GM23338 (cell line): ENCODE measurements at regions not wholly inside any gene's neighbourhood (a gene's known extent, or its start where the extent isn't known, plus 50 kb on each side); places are given as distances from the start of the nearest gene placed in this dataset.

Experiments used
- ATAC-seq: fragments of 200-7000 bp; cut with Tn5 transposase; 3 replicates; pipeline ENCODE4 v1.9.1; 2020
- DNase-seq: peaks from one replicate; pipeline ENCODE4 v3.0.0-alpha.2; 2015; ENCODE audit warnings: low spot score
- H2AFZ ChIP-seq: fragments of 200-600 bp; sonication (generic); 2 replicates; pipeline ENCODE4 v1.8.0; 2016; ENCODE audit warnings: antibody characterized with exemption, mild to moderate bottlenecking, moderate library complexity
- H3F3A ChIP-seq: fragments of 200-600 bp; sonication (generic); replicated peaks from 2 replicates; pipeline ENCODE4 v1.8.0; 2017; ENCODE audit warnings: antibody characterized with exemption, mixed run types, low read depth
- H3K27ac ChIP-seq: fragments of 200-600 bp; sonication (generic); 2 replicates; pipeline ENCODE4 v1.6.1; 2016; ENCODE audit warnings: low read depth
- H3K27me3 ChIP-seq: fragments of 200-600 bp; sonication (generic); 2 replicates; pipeline ENCODE4 v1.8.0; 2016; ENCODE audit warnings: mild to moderate bottlenecking, mixed run types, moderate library complexity; ENCODE audit not compliant: insufficient read depth
- H3K36me3 ChIP-seq: fragments of 200-600 bp; sonication (generic); 2 replicates; pipeline ENCODE4 v1.8.0; 2016; ENCODE audit warnings: mild to moderate bottlenecking; ENCODE audit not compliant: insufficient read depth
- H3K4me1 ChIP-seq: fragments of 200-600 bp; sonication (generic); 2 replicates; pipeline ENCODE4 v1.8.0; 2016; ENCODE audit warnings: mild to moderate bottlenecking, moderate library complexity; ENCODE audit not compliant: insufficient read depth
- H3K4me2 ChIP-seq: fragments of 200-600 bp; sonication (generic); 2 replicates; pipeline ENCODE4 v1.7.1; 2017; ENCODE audit warnings: mixed run types
- H3K4me3 ChIP-seq: fragments of 200-600 bp; sonication (generic); 2 replicates; pipeline ENCODE4 v1.6.1; 2016; ENCODE audit warnings: mixed run types
- H3K79me2 ChIP-seq: fragments of 200-600 bp; sonication (generic); replicated peaks from 2 replicates; pipeline ENCODE4 v1.8.0; 2017; ENCODE audit warnings: mild to moderate bottlenecking; ENCODE audit not compliant: insufficient read depth
- H3K9me2 ChIP-seq: fragments of 200-600 bp; sonication (generic); 2 replicates; pipeline ENCODE4 v1.8.0; 2017; ENCODE audit not compliant: insufficient read depth
- H4K20me1 ChIP-seq: fragments of 200-600 bp; sonication (generic); replicated peaks from 2 replicates; pipeline ENCODE4 v1.8.0; 2017; ENCODE audit warnings: mild to moderate bottlenecking; ENCODE audit not compliant: insufficient read depth
- H3K27ac Mint-ChIP-seq: 2 replicates; pipeline ENCODE4 v1.8.0; 2020; ENCODE audit warnings: inconsistent platforms, mild to moderate bottlenecking, moderate library complexity, mixed read lengths
- H3K27me3 Mint-ChIP-seq: 3 replicates; pipeline ENCODE4 v1.8.0; 2022; ENCODE audit warnings: low read depth, mild to moderate bottlenecking, moderate library complexity, mixed read lengths, inconsistent platforms; ENCODE audit not compliant: insufficient read depth, poor library complexity
- H3K36me3 Mint-ChIP-seq: 3 replicates; pipeline ENCODE4 v1.8.0; 2021; ENCODE audit warnings: low read depth, mild to moderate bottlenecking, inconsistent platforms, moderate library complexity, mixed read lengths
- H3K4me1 Mint-ChIP-seq: 3 replicates; pipeline ENCODE4 v1.8.0; 2020; ENCODE audit warnings: mild to moderate bottlenecking, inconsistent platforms, mixed read lengths
- H3K4me3 Mint-ChIP-seq: 3 replicates; pipeline ENCODE4 v1.8.0; 2021; ENCODE audit warnings: moderate library complexity, mild to moderate bottlenecking, inconsistent platforms, mixed read lengths
- H3K9me3 Mint-ChIP-seq: 3 replicates; pipeline ENCODE4 v1.8.0; 2020; ENCODE audit warnings: moderate library complexity, mild to moderate bottlenecking, inconsistent platforms, mixed read lengths
- CREB1 ChIP-seq: fragments of 250-450 bp; sonication (Bioruptor Pico); IDR thresholded peaks from 2 replicates; pipeline ENCODE4 v1.5.0; 2020; ENCODE audit warnings: low read depth, mild to moderate bottlenecking, moderate library complexity
- EZH2 ChIP-seq: fragments of 200-600 bp; sonication (generic); IDR thresholded peaks from one replicate; pipeline ENCODE4 v1.8.0; 2017; ENCODE audit warnings: antibody characterized with exemption, mild to moderate bottlenecking, low read depth; ENCODE audit not compliant: unreplicated experiment
- EZH2phosphoT487 ChIP-seq: fragments of 200-600 bp; sonication (generic); IDR thresholded peaks from one replicate; pipeline ENCODE4 v1.8.1; 2018; ENCODE audit warnings: antibody characterized with exemption; ENCODE audit not compliant: unreplicated experiment
- JUNB ChIP-seq: IDR thresholded peaks from one replicate; pipeline ENCODE4 v1.6.1; 2016; ENCODE audit warnings: antibody characterized with exemption; ENCODE audit not compliant: unreplicated experiment
- NANOG ChIP-seq: IDR thresholded peaks from 2 replicates; pipeline ENCODE4 v1.6.1; 2016; ENCODE audit warnings: antibody characterized with exemption, borderline replicate concordance
- POLR2AphosphoS5 ChIP-seq: IDR thresholded peaks from 2 replicates; pipeline ENCODE4 v1.6.1; 2016; ENCODE audit warnings: antibody characterized with exemption, low read depth
- STAT1 ChIP-seq: IDR thresholded peaks from one replicate; pipeline ENCODE4 v1.6.1; 2016; ENCODE audit warnings: antibody characterized with exemption; ENCODE audit not compliant: unreplicated experiment
- ZNF114 ChIP-seq: fragments of 250-450 bp; sonication (Bioruptor Pico); IDR thresholded peaks from 2 replicates; pipeline ENCODE4 v1.5.0; 2020; ENCODE audit warnings: mild to moderate bottlenecking, moderate library complexity
- ZNF331 ChIP-seq: fragments of 250-450 bp; sonication (Bioruptor Pico); IDR thresholded peaks from 2 replicates; pipeline ENCODE4 v1.5.0; 2020; ENCODE audit warnings: low read depth, mild to moderate bottlenecking, moderate library complexity
- ZNF462 ChIP-seq: fragments of 250-450 bp; sonication (Bioruptor Pico); IDR thresholded peaks from 2 replicates; pipeline ENCODE4 v1.5.0; 2020; ENCODE audit warnings: mild to moderate bottlenecking, moderate library complexity
- TF ChIP-seq, protein P1 (sequence below), 2 experiments: fragments of 200-600 bp in 1 of 2; sonication (generic) in 1 of 2; conservative IDR thresholded peaks; 2 replicates each; pipeline versions ENCODE4 v1.5.1 to v1.6.1; 2016 to 2017; ENCODE audit warnings: antibody characterized with exemption in 2 of 2, low read depth in 2 of 2, mild to moderate bottlenecking in 2 of 2, moderate library complexity in 1 of 2
- TF ChIP-seq, protein P2 (sequence below): IDR thresholded peaks from one replicate; pipeline ENCODE4 v1.6.1; 2018; ENCODE audit warnings: antibody characterized with exemption; ENCODE audit not compliant: unreplicated experiment
- TF ChIP-seq, protein P3 (sequence below): IDR thresholded peaks from 2 replicates; pipeline ENCODE4 v1.6.1; 2016; ENCODE audit warnings: antibody characterized with exemption

DNA sequence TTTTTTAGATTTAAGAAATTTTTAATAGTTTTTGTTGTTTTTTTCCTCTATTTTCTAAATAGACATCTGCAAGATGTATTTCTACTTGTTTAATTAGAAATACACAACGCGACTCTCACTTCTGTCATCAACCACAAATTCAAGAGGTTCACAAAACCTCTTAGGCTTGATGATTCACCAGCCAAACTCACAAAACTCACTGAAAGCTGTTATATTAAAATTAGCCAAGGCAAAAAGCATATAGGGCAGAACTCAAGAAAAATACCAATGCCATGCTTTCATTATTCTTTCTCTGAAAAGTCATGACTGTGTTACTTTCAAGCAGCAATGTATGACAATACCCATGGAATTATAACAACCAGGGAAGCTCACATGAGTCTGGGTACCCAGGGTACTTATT is 487.0 kb upstream of the RGS18 start:
- no peaks in the 10 kb centered on the region for H3K36me3 ChIP-seq
- Mint-ChIP-seq H3K4me3 (no peak overlapping the region), H3K9me3 (no peaks in the 10 kb centered on the region), H3K36me3 (no peaks in the 10 kb centered on the region), H3K4me1 (no peaks in the 10 kb centered on the region), H3K27ac (no peak overlapping the region), H3K27me3 (no peaks in the 10 kb centered on the region)
- DNase-seq = no peak
- no peaks in the 10 kb centered on the region for H3K79me2 ChIP-seq
- 0 out of 2 replicates have a peak, but pooled peaks cover 2% of the 10 kb centered on the region for H3K27me3 ChIP-seq
- no peak for TF ChIP-seq EZH2
- no peak for TF ChIP-seq JUNB
- TF ChIP-seq ZNF462 (CRISPR knock-in tag) = no peak
- no peak for TF ChIP-seq NANOG
- no peak for TF ChIP-seq EZH2phosphoT487
- no peak for TF ChIP-seq POLR2AphosphoS5
- TF ChIP-seq, protein P1, sequence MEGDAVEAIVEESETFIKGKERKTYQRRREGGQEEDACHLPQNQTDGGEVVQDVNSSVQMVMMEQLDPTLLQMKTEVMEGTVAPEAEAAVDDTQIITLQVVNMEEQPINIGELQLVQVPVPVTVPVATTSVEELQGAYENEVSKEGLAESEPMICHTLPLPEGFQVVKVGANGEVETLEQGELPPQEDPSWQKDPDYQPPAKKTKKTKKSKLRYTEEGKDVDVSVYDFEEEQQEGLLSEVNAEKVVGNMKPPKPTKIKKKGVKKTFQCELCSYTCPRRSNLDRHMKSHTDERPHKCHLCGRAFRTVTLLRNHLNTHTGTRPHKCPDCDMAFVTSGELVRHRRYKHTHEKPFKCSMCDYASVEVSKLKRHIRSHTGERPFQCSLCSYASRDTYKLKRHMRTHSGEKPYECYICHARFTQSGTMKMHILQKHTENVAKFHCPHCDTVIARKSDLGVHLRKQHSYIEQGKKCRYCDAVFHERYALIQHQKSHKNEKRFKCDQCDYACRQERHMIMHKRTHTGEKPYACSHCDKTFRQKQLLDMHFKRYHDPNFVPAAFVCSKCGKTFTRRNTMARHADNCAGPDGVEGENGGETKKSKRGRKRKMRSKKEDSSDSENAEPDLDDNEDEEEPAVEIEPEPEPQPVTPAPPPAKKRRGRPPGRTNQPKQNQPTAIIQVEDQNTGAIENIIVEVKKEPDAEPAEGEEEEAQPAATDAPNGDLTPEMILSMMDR (conservative IDR thresholded peaks at IDR 0.05; ENCODE audit: low read depth in 2 of 2) = no peak
- no peak for TF ChIP-seq STAT1
- TF ChIP-seq, protein P2, sequence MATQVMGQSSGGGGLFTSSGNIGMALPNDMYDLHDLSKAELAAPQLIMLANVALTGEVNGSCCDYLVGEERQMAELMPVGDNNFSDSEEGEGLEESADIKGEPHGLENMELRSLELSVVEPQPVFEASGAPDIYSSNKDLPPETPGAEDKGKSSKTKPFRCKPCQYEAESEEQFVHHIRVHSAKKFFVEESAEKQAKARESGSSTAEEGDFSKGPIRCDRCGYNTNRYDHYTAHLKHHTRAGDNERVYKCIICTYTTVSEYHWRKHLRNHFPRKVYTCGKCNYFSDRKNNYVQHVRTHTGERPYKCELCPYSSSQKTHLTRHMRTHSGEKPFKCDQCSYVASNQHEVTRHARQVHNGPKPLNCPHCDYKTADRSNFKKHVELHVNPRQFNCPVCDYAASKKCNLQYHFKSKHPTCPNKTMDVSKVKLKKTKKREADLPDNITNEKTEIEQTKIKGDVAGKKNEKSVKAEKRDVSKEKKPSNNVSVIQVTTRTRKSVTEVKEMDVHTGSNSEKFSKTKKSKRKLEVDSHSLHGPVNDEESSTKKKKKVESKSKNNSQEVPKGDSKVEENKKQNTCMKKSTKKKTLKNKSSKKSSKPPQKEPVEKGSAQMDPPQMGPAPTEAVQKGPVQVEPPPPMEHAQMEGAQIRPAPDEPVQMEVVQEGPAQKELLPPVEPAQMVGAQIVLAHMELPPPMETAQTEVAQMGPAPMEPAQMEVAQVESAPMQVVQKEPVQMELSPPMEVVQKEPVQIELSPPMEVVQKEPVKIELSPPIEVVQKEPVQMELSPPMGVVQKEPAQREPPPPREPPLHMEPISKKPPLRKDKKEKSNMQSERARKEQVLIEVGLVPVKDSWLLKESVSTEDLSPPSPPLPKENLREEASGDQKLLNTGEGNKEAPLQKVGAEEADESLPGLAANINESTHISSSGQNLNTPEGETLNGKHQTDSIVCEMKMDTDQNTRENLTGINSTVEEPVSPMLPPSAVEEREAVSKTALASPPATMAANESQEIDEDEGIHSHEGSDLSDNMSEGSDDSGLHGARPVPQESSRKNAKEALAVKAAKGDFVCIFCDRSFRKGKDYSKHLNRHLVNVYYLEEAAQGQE = no peak
- TF ChIP-seq CREB1 = no peak
- no peak for TF ChIP-seq ZNF114 (CRISPR knock-in tag)
- TF ChIP-seq, protein P3, sequence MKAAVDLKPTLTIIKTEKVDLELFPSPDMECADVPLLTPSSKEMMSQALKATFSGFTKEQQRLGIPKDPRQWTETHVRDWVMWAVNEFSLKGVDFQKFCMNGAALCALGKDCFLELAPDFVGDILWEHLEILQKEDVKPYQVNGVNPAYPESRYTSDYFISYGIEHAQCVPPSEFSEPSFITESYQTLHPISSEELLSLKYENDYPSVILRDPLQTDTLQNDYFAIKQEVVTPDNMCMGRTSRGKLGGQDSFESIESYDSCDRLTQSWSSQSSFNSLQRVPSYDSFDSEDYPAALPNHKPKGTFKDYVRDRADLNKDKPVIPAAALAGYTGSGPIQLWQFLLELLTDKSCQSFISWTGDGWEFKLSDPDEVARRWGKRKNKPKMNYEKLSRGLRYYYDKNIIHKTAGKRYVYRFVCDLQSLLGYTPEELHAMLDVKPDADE = no peak
- TF ChIP-seq ZNF331 (CRISPR knock-in tag) = no peak
- no peaks in the 10 kb centered on the region for H4K20me1 ChIP-seq
- no peak for ATAC-seq
- no peak overlapping the region for H3K4me3 ChIP-seq
- no peak overlapping the region for H2AFZ ChIP-seq
- H3K9me2 ChIP-seq = no peaks in the 10 kb centered on the region
- no peak overlapping the region for H3K4me2 ChIP-seq
- H3F3A ChIP-seq = no peaks in the 10 kb centered on the region
- H3K4me1 ChIP-seq = no peaks in the 10 kb centered on the region
- H3K27ac ChIP-seq = no peak overlapping the region
